ENCODE measurements at regions not wholly inside any gene's neighbourhood (a gene's known extent, or its start where the extent isn't known, plus 50 kb on each side); places are given as distances from the start of the nearest gene placed in this dataset.

- intact Hi-C loops (cut with DNase I): no loop called here
- no peak for DNase-seq
- TF ChIP-seq POLR2A (IDR thresholded peaks at IDR 0.05) (no peak), EP300 (IDR thresholded peaks at IDR 0.05) (no peak), CTCF (IDR thresholded peaks at IDR 0.05) (no peak)
Measured at GRCh38 chr2:200127848-200128247, 172.5 kb downstream of the MAIP1 start.

GRCh38 chr2:200128296-200128695, 172.9 kb downstream of the MAIP1 start:
- H3K36me3 ChIP-seq: no peaks in the 10 kb centered on the region
- H3K27me3 ChIP-seq: no peaks in the 10 kb centered on the region
- no peak for DNase-seq
- H3K27ac ChIP-seq: no peak overlapping the region
- no peaks in the 10 kb centered on the region for H3K9me3 ChIP-seq
- H3K4me3 ChIP-seq: no peak overlapping the region
- intact Hi-C loops (cut with DNase I): no loop called here
- 59 to 81% (median 77%) methylated on average over 5 of the region's 5 CpGs for WGBS, 3 donors
- TF ChIP-seq EP300 (IDR thresholded peaks at IDR 0.05) (no peak), POLR2A (IDR thresholded peaks at IDR 0.05) (no peak), CTCF (IDR thresholded peaks at IDR 0.05) (no peak)
- H3K4me1 ChIP-seq (ENCODE audit: insufficient read depth): no peaks in the 10 kb centered on the region

More at GRCh38 chr2:200127848-200128247, 172.5 kb downstream of the MAIP1 start:
- no peaks in the 10 kb centered on the region for H3K27me3 ChIP-seq
- H3K27ac ChIP-seq: no peak overlapping the region
- H3K36me3 ChIP-seq: no peaks in the 10 kb centered on the region
- no peak overlapping the region for H3K4me3 ChIP-seq
- no peaks in the 10 kb centered on the region for H3K4me1 ChIP-seq (ENCODE audit: insufficient read depth)
- no peaks in the 10 kb centered on the region for H3K9me3 ChIP-seq

- Histone ChIP-seq H3K4me3 (no peak overlapping the region), H3K9me3 (no peaks in the 10 kb centered on the region), H3K36me3 (no peaks in the 10 kb centered on the region), H3K4me1 (ENCODE audit: insufficient read depth) (no peaks in the 10 kb centered on the region), H3K27me3 (no peaks in the 10 kb centered on the region), H3K27ac (no peak overlapping the region)
- 87 to 96% (median 92%) methylated on average over 2 of the region's 2 CpGs for WGBS, 3 donors
- TF ChIP-seq EP300 (IDR thresholded peaks at IDR 0.05): no peak
- no peak for TF ChIP-seq POLR2A (IDR thresholded peaks at IDR 0.05)
- TF ChIP-seq CTCF (IDR thresholded peaks at IDR 0.05): no peak
- DNase-seq: no peak
- intact Hi-C loops (cut with DNase I): no loop called here
Measured at GRCh38 chr2:200129721-200130462, 174.5 kb downstream of the MAIP1 start.

- Histone ChIP-seq H3K27me3 (no peaks in the 10 kb centered on the region), H3K4me1 (ENCODE audit: insufficient read depth) (no peaks in the 10 kb centered on the region), H3K36me3 (no peaks in the 10 kb centered on the region), H3K4me3 (no peak overlapping the region), H3K9me3 (no peaks in the 10 kb centered on the region), H3K27ac (no peak overlapping the region)
- WGBS, 3 donors: 54 to 58% (median 57%) methylated on average over 5 of the region's 5 CpGs
- intact Hi-C loops (cut with DNase I): no loop called here
- TF ChIP-seq EP300 (IDR thresholded peaks at IDR 0.05) (no peak), POLR2A (IDR thresholded peaks at IDR 0.05) (no peak), CTCF (IDR thresholded peaks at IDR 0.05) (no peak)
- DNase-seq: no peak
Measured at GRCh38 chr2:200130762-200131166, 175.4 kb downstream of the MAIP1 start.
